ENCODE measurements at regions not wholly inside any gene's neighbourhood (a gene's known extent, or its start where the extent isn't known, plus 50 kb on each side); places are given as distances from the start of the nearest gene placed in this dataset.

- WGBS, 2 experiments (ENCODE audit: extremely low coverage in 2 of 2, insufficient read length in 1 of 2): 6% methylated on average over 15 of the region's 54 CpGs; no CpG with 5 or more reads in 1 of the 2 experiments
- peaks cover 75% of the 10 kb centered on the region for H3K27me3 ChIP-seq (ENCODE audit: control insufficient read depth, insufficient read depth, low read length)
- intact Hi-C loops (cut with micrococcal nuclease) (no loop called here), dilution Hi-C loops (cut with HindIII; ENCODE audit: low sequenced_read_pairs, unreplicated experiment) (loop anchor here (25.0 kb wide), 1 partner anchor 178 kb away; no protein-coding TSS in a partner anchor), in situ Hi-C loops (cut with MboI; ENCODE audit: low sequenced_read_pairs) (loop anchor here (25.0 kb wide), 1 partner anchor 153 kb away; no protein-coding TSS in a partner anchor)
- no peaks in the 10 kb centered on the region; the same call in 1 of the 2 replicates for H3K9me3 ChIP-seq (ENCODE audit: control insufficient read depth, insufficient read depth, low read length)
- H3K4ac ChIP-seq (ENCODE audit: low read depth, low read length): no peak overlapping the region
- no peaks in the 10 kb centered on the region for H3K4me1 ChIP-seq (ENCODE audit: control insufficient read depth, insufficient read depth, low read length)
- H3K9me1 ChIP-seq (ENCODE audit: insufficient read depth, low read length): no peaks in the 10 kb centered on the region
- no peaks in the 10 kb centered on the region; the same call in 1 of the 2 replicates for H4K20me1 ChIP-seq (ENCODE audit: insufficient read depth, low read length)
- no peak overlapping the region for H2AK9ac ChIP-seq (replicated peaks; ENCODE audit: low read depth, low read length, poor library complexity)
- H3K4me2 ChIP-seq (ENCODE audit: low read depth, low read length): no peak overlapping the region
- no peak overlapping the region for H2BK120ac ChIP-seq (ENCODE audit: low read depth, low read length)
- H3K36me3 ChIP-seq (ENCODE audit: control insufficient read depth, insufficient read depth, low read length): no peaks in the 10 kb centered on the region
- ATAC-seq (ENCODE audit: low read depth): no peak; the same call in 1 of the 2 replicates
- no TSS peak for BruUV-seq (replicated peaks)
- peak overlapping the region; percentile 27; the same call in 1 of the 2 replicates for H3K23ac ChIP-seq (ENCODE audit: low read depth, low read length)
- H2BK5ac ChIP-seq (ENCODE audit: low read depth, low read length, poor library complexity, severe bottlenecking): no peak overlapping the region
- ChIA-PET POLR2A (ENCODE audit: unreplicated experiment) (no interaction called here), CTCF (no interaction called here)
- H2BK15ac ChIP-seq (ENCODE audit: low read depth, low read length): no peak overlapping the region
- DNase-seq: no peak
- H2BK20ac ChIP-seq (ENCODE audit: low read depth, low read length): no peak overlapping the region
- no peak overlapping the region for H2AFZ ChIP-seq (replicated peaks; ENCODE audit: low read length, poor library complexity)
- H3K79me1 ChIP-seq (ENCODE audit: low read depth in 1 of 2, low read length in 2 of 2): no peaks in the 10 kb centered on the region
- H3K18ac ChIP-seq (ENCODE audit: low read depth, low read length): no peak overlapping the region
- TF ChIP-seq FOS (IDR thresholded peaks at IDR 0.05; ENCODE audit: low read depth, low read length): no peak
- no peak for TF ChIP-seq RAD21 (IDR thresholded peaks at IDR 0.05; ENCODE audit: low read length)
- no peak for TF ChIP-seq RFX5 (IDR thresholded peaks at IDR 0.05; ENCODE audit: low read depth, low read length)
- TF ChIP-seq POLR2A (IDR thresholded peaks at IDR 0.05; ENCODE audit: low read depth, low read length): no peak
- TF ChIP-seq SMC3 (IDR thresholded peaks at IDR 0.05; ENCODE audit: low read depth, low read length): no peak
- TF ChIP-seq MAZ (IDR thresholded peaks at IDR 0.05; ENCODE audit: borderline replicate concordance, low read depth, low read length): no peak
- TF ChIP-seq CHD1 (IDR thresholded peaks at IDR 0.05; ENCODE audit: low read depth, low read length): no peak
- TF ChIP-seq RCOR1 (IDR thresholded peaks at IDR 0.05; ENCODE audit: insufficient replicate concordance, low read length): no peak
- no peak for TF ChIP-seq NFE2L2 (IDR thresholded peaks at IDR 0.05; ENCODE audit: low read depth, low read length)
- no peak for TF ChIP-seq ELK1 (IDR thresholded peaks at IDR 0.05; ENCODE audit: borderline replicate concordance, low read depth, low read length)
- TF ChIP-seq BHLHE40 (IDR thresholded peaks at IDR 0.05; ENCODE audit: low read depth, low read length): no peak
- no peak for TF ChIP-seq MAFK (IDR thresholded peaks at IDR 0.05; ENCODE audit: low read depth, low read length)
- no peak for TF ChIP-seq CEBPB (IDR thresholded peaks at IDR 0.05; ENCODE audit: low read depth, low read length)
- no peak for TF ChIP-seq MXI1 (IDR thresholded peaks at IDR 0.05; ENCODE audit: borderline replicate concordance, low read depth, low read length)
- TF ChIP-seq CTCF (conservative IDR thresholded peaks at IDR 0.05; ENCODE audit: low read depth, low read length): no peak
- no peak for TF ChIP-seq USF2 (IDR thresholded peaks at IDR 0.05; ENCODE audit: low read depth, low read length)
- no peak overlapping the region for H3K27ac ChIP-seq (ENCODE audit: insufficient read depth, low read length)
- H4K91ac ChIP-seq (ENCODE audit: insufficient read depth, low read depth, low read length): no peak overlapping the region
- H2AK5ac ChIP-seq (ENCODE audit: low read depth, low read length): no peak overlapping the region
- no peak overlapping the region for H3K9ac ChIP-seq (ENCODE audit: low read depth, low read length)
- H4K8ac ChIP-seq (ENCODE audit: low read depth in 2 of 2, low read length in 2 of 2): no peak overlapping the region
- no peak overlapping the region for H3K56ac ChIP-seq (ENCODE audit: extremely low read depth, insufficient read depth, low read length)
- no peak overlapping the region for H3K14ac ChIP-seq (replicated peaks; ENCODE audit: low read depth, low read length)
- H4K5ac ChIP-seq (ENCODE audit: low read depth, low read length): no peak overlapping the region
- H3K4me3 ChIP-seq (ENCODE audit: insufficient read depth, low read depth, low read length): no peak overlapping the region
Observed at GRCh38 chr10:101284101-101284743, 55.0 kb upstream of the LBX1 start.
